Fibroblast of pulmonary artery (primary cell): ENCODE measurements at regions not wholly inside any gene's neighbourhood (a gene's known extent, or its start where the extent isn't known, plus 50 kb on each side); places are given as distances from the start of the nearest gene placed in this dataset.
"Not testable (repeated sequence)": the region's sequence is repeated elsewhere in the genome, so short reads cannot be mapped to it uniquely, and the experiment has no call there.

Experiments used
- DNase-seq: peaks from one replicate; pipeline ENCODE4 v3.0.0-alpha.2; 2010; ENCODE audit warnings: low read depth
- H3K4me3 ChIP-seq: replicated peaks from 2 replicates; pipeline ENCODE4 v1.5.1; 2011; ENCODE audit warnings: low read depth, mild to moderate bottlenecking, control low read depth, low read length, moderate library complexity
- CTCF ChIP-seq: IDR thresholded peaks from 2 replicates; pipeline ENCODE4 v1.5.1; 2011; ENCODE audit warnings: mild to moderate bottlenecking, control low read depth, low read length, inconsistent platforms; ENCODE audit errors: missing control alignments

- TF ChIP-seq CTCF, result no peak
- no peak overlapping the region for H3K4me3 ChIP-seq
- peak; percentile 67 for DNase-seq
Measured at GRCh38 chr5:142529626-142530278, 156.1 kb downstream of the FGF1 start.

GRCh38 chr5:142527664-142528295 is 158.1 kb downstream of the FGF1 start:
- DNase-seq, result no peak
- H3K4me3 ChIP-seq, result no peak overlapping the region
- no peak for TF ChIP-seq CTCF

- no peak overlapping the region for H3K4me3 ChIP-seq
- TF ChIP-seq CTCF, result no peak
- no peak for DNase-seq
Measured at GRCh38 chr5:142527234-142527633, 158.7 kb downstream of the FGF1 start.

GRCh38 chr5:142522983-142523382 is 162.9 kb downstream of the FGF1 start:
- H3K4me3 ChIP-seq, result no peak overlapping the region
- no peak for DNase-seq
- no peak for TF ChIP-seq CTCF

GRCh38 chr5:142521706-142522105 is 164.2 kb downstream of the FGF1 start:
- no peak for DNase-seq
- H3K4me3 ChIP-seq, result no peak overlapping the region
- no peak for TF ChIP-seq CTCF

GRCh38 chr5:142520885-142521284 is 165.0 kb downstream of the FGF1 start:
- DNase-seq, result no peak
- no peak overlapping the region for H3K4me3 ChIP-seq
- TF ChIP-seq CTCF, result no peak

GRCh38 chr5:142519913-142520312 is 166.0 kb downstream of the FGF1 start:
- not testable (repeated sequence) for H3K4me3 ChIP-seq, DNase-seq
